Frontal cortex (tissue), 3 donors: ENCODE measurements at regions not wholly inside any gene's neighbourhood (a gene's known extent, or its start where the extent isn't known, plus 50 kb on each side); places are given as distances from the start of the nearest gene placed in this dataset.
"Not testable (repeated sequence)": the region's sequence is repeated elsewhere in the genome, so short reads cannot be mapped to it uniquely, and the experiment has no call there.

Experiments used
- DNase-seq, 2 donors: peaks; one replicate each; pipeline ENCODE4 v3.0.0; 2012; ENCODE audit warnings: low spot score in 2 of 2
- FAIRE-seq: peaks from 2 replicates; lab custom pipeline; 2012; peaks lifted over from hg19 to GRCh38; lab: Jason Lieb, UNC
- donor health status: control.
- donor health status: control.
- donor health status: control.

DNA sequence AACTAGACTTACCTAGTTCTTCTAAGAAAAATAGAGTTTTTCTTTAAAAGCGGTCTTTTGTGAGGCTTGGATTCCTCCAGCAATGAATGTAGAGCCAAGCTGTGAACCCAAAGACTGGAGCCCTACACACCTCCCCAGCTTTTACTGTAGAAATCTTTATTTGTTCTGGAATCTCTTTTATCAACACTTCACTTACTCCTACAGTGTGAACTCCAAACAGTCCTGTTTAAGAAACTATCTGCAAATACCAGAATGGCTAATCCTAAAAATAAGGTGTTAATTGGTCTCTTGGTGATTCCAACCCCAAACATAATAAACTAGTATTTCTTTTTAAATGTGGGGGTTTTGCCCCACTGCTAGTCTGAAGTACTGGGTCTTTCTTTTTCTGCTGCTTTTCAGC, 103.9 kb downstream of the ENC1 start:
- DNase-seq (no peak), FAIRE-seq (no peak)

DNA sequence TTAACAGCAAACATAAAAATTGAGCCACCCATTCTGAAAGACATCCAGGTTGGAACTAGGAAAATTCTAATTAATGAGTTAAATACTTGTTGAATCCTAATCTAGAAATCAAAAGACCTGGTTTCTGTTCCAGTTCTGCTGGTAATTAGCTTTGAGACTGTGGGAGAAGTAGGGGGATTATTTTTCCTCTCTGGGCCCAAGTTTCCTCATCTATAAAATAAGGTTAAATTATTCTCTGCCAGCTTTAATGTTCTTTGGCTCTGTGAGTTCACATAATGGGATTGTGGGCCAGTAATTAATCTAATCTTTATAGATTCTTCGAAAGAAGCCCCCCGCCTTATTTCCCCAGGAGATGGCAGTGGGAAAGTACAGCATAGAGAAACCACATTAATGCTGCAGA, 104.6 kb downstream of the ENC1 start:
- DNase-seq (no peak), FAIRE-seq (no peak)

GRCh38 chr5:74534397-74535129, 106.0 kb downstream of the ENC1 start:
- no peak for FAIRE-seq
- no peak for DNase-seq

GRCh38 chr5:74530326-74531050, 110.0 kb downstream of the ENC1 start:
- FAIRE-seq (no peak), DNase-seq (no peak)

DNA sequence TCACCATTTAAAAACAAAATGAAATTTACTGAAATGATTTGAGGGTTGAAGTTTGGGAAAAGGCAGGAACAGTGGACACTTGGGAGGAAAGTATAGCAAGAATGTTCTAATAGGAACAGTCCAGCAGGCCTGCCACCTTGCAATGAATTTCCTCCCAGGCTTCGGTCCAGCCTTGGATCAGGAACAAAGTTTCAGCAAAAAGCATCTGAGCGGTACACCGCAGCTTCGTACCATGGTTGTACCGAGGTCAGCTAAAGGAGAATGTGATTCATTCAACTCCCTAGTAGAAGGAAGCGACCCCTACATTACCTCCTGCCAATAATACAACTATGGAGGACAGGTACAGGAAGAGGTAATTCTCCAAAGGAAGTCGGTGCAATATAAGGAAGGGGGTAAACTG, 111.4 kb downstream of the ENC1 start:
- DNase-seq, result no peak
- FAIRE-seq, result no peak

DNA sequence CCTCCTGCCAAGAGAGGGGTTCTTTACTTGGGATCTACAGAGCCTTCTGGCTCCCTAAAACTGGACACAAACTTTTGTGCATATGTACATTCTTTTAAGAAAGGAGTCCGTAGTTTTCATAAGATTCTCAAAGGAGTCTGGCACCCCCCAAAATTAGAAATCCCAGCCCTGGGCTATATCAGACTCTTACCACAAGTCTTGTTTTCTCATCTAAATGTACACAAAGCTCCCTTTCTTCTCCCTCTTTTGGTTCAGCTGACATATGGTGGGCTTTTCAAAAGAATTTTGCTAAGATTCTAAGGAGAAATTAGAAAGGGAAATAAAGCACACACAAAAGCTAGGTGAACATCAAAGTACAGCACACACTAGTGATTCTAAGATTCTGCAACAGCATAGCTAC, 114.4 kb downstream of the ENC1 start:
- FAIRE-seq, result no peak

GRCh38 chr5:74524767-74525166, 115.8 kb downstream of the ENC1 start:
- FAIRE-seq, DNase-seq: not testable (repeated sequence)

More for the DNA sequence above, 114.4 kb downstream of the ENC1 start:
- DNase-seq, result no peak

GRCh38 chr5:74523698-74524097, 116.8 kb downstream of the ENC1 start:
- DNase-seq, FAIRE-seq: not testable (repeated sequence)

DNA sequence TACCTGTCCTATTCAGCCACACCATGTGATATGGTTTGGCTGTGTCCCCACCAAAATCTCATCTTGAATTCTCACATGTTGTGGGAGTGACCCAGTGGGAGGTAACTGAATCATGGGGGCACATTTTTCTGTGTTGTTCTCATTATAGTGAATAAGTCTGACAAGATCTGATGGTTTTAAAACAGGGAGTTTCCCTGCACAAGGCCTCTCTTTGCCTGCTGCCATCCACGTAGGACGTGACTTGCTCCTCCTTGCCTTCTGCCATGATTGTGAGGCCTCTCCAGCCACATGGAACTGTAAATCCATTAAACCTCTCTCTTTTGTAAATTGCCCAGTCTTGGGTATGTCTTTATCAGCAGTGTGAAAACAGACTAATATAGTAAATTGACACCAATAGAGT, 117.7 kb downstream of the ENC1 start:
- not testable (repeated sequence) for DNase-seq, FAIRE-seq

GRCh38 chr5:74521401-74521800, 119.1 kb downstream of the ENC1 start:
- no peak for FAIRE-seq
- DNase-seq, result no peak

- DNase-seq, result no peak
- no peak for FAIRE-seq
These were observed 120.8 kb downstream of the ENC1 start for GRCh38 chr5:74519679-74520078.

GRCh38 chr5:74519161-74519571, 121.4 kb downstream of the ENC1 start:
- no peak for FAIRE-seq
- DNase-seq, result no peak

DNA sequence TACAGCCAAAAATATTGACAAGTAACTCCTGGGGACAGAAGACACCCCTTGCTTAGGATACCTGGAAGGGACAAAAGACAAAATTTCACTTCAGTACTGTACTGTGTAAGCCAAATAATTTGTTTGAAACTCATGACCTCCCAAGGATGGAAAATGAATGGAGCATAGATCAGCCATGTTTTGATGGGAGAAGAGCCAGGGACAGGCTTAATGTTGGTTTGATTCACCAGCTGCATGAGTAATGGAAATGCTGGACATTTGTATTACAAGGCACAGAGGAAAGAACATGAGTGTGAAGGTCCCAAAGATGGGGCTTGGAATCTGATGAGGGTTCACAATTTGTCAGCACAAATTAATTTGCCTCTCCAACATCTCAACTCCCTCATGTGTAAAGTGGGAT, 122.8 kb downstream of the ENC1 start:
- DNase-seq (no peak), FAIRE-seq (no peak)

DNA sequence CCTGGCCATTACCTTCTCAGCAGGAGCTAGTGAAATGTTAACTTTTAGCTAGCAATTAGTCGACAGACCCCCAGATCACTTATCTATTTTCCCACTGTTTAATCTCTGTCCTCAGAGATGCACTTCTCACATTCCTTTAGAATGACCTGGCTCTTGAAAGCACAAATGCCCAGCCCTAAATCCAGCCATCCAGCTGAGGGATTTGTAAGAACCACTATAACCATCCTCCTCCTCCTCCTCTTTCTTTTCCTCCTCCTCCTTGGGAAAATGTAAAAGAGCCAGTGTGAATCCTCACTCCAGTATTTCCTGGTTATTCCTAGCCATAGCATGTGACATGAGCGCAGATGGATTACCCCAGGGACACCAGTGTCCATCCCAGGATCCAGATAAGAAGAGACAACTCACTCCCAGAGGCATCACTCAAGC, 124.3 kb downstream of the ENC1 start:
- no peak for FAIRE-seq
- DNase-seq, result no peak

- DNase-seq (no peak), FAIRE-seq (no peak)
These were observed 125.5 kb downstream of the ENC1 start for GRCh38 chr5:74514888-74515551.

DNA sequence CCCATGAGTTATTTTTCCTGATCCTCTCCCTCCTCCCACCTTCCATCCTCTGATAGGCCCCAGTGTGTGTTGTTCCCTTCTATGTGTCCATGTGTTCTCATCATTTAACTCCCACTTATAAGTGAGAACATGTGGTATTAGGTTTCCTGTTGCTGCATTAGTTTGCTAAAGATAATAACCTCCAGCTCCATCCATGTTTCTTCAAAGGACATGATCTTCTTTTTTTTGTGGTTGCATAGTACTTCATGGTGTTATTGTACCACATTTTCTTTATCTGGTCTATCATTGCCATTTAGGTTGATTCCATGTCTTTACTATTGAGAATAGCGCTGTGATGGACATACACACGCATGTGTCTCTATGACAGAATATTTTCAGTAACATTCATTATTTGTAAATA, 128.8 kb downstream of the ENC1 start:
- FAIRE-seq, DNase-seq: not testable (repeated sequence)

DNA sequence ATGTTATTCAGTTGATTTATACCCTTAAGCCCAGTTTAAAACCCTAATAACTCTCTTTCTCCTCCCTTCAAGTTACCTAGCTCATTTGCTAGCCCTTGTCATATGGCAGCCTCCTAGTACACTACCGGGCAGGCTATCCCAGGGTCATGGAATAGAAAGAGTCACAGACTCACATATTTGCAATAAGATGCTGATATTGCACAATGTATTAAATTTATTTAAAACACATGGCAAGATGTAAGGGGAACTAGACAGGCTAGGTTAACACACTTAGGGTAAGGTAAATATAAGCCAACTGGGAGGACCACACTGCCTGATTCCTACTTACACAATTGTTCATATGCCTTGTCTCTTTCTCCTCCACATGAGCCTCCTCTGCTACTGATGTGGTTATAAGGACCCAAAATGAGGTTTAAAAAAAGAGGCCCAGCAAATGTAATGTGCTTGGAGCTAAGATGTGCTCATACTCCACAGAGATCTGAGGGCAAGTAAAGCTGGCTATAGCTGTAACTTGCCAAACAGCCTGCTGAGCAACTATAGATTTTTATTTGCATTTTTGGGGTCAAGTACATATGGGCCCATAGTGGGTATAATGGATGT, 130.0 kb downstream of the ENC1 start:
- DNase-seq, result no peak
- FAIRE-seq, result no peak

- no peak for DNase-seq
These were observed 133.0 kb downstream of the ENC1 start for GRCh38 chr5:74507370-74508005.

DNA sequence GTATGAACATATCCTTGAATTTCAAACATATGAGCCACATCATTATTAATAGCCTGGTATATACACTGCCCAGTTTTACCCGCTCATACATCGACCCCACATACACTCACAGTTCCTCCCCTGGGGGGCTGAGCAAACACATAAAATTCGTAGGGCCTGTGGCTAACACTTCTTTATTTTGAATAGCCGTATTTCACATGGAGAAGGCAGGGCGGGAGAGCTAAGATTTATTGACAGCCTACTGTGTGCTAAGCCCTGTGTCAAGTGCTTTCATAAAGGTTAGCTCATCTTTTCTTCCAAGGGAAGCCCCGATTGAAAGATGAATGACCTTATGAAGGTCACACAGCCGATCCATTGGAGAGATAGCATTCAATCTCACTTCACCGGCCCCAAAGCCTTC, 134.4 kb downstream of the ENC1 start:
- FAIRE-seq, result no peak
- DNase-seq, result no peak

More at GRCh38 chr5:74507370-74508005, 133.0 kb downstream of the ENC1 start:
- FAIRE-seq, result no peak

- DNase-seq (no peak), FAIRE-seq (no peak)
These were observed 136.1 kb downstream of the ENC1 start for GRCh38 chr5:74504463-74504862.
